HS-27A (cell line): ENCODE measurements at regions not wholly inside any gene's neighbourhood (a gene's known extent, or its start where the extent isn't known, plus 50 kb on each side); places are given as distances from the start of the nearest gene placed in this dataset.

Experiments used
- DNase-seq: peaks from one replicate; pipeline ENCODE4 v3.0.0-alpha.2; 2012; ENCODE audit warnings: low read depth, missing footprints

- no peak for DNase-seq
These were observed 60.5 kb downstream of the NR2F2 start for GRCh38 chr15:96390986-96391385.

GRCh38 chr15:96392380-96393208, 62.1 kb downstream of the NR2F2 start:
- no peak for DNase-seq

- no peak for DNase-seq
These were observed 62.7 kb downstream of the NR2F2 start for GRCh38 chr15:96393209-96393513.

- no peak for DNase-seq
These were observed 65.2 kb downstream of the NR2F2 start for GRCh38 chr15:96395687-96396086.

- no peak for DNase-seq
These were observed 68.3 kb downstream of the NR2F2 start for GRCh38 chr15:96398776-96399175.

- DNase-seq = no peak
These were observed 71.9 kb downstream of the NR2F2 start for GRCh38 chr15:96402403-96402802.

- no peak for DNase-seq
These were observed 72.6 kb downstream of the NR2F2 start for GRCh38 chr15:96403071-96403470.

- no peak for DNase-seq
These were observed 73.4 kb downstream of the NR2F2 start for GRCh38 chr15:96403932-96404331.

- no peak for DNase-seq
These were observed 74.1 kb downstream of the NR2F2 start for GRCh38 chr15:96404560-96404959.

GRCh38 chr15:96406291-96406690, 75.8 kb downstream of the NR2F2 start:
- DNase-seq = no peak

GRCh38 chr15:96406701-96407100, 76.2 kb downstream of the NR2F2 start:
- no peak for DNase-seq

- no peak for DNase-seq
These were observed 77.0 kb downstream of the NR2F2 start for GRCh38 chr15:96407482-96407881.

GRCh38 chr15:96408591-96409183, 78.2 kb downstream of the NR2F2 start:
- DNase-seq = no peak

GRCh38 chr15:96409215-96410138, 79.0 kb downstream of the NR2F2 start:
- no peak for DNase-seq

GRCh38 chr15:96410175-96411055, 79.9 kb downstream of the NR2F2 start:
- DNase-seq = no peak

GRCh38 chr15:96411056-96412031, 80.8 kb downstream of the NR2F2 start:
- no peak for DNase-seq

- DNase-seq = no peak
These were observed 81.8 kb downstream of the NR2F2 start for GRCh38 chr15:96412045-96412905.

- no peak for DNase-seq
These were observed 82.4 kb downstream of the NR2F2 start for GRCh38 chr15:96412906-96413231.

- no peak for DNase-seq
These were observed 83.2 kb downstream of the NR2F2 start for GRCh38 chr15:96413657-96414056.

- no peak for DNase-seq
These were observed 84.4 kb downstream of the NR2F2 start for GRCh38 chr15:96414875-96415274.
